HepG2 (cell line): ENCODE measurements at regions not wholly inside any gene's neighbourhood (a gene's known extent, or its start where the extent isn't known, plus 50 kb on each side); places are given as distances from the start of the nearest gene placed in this dataset.

ENCODE experiments used
- ATAC-seq: fragments of 200-7000 bp; cut with Tn5 transposase; 3 replicates; pipeline ENCODE4 v1.9.1; 2020; ENCODE audit warnings: mild to moderate bottlenecking, moderate library complexity
- BruUV-seq: library from RNA; stranded (reverse); fragments of 400-500 nt; replicated peaks from 2 replicates; lab custom pipeline; 2021; lab: Mats Ljungman, UMichigan
- CTCF ChIA-PET: fragments of 300-600 bp; formaldehyde crosslinking; extraction: SDS; loops from one replicate; lab custom pipeline; 2021; ENCODE audit warnings: low total read pairs, inconsistent platforms, low intra/inter-chr PET ratio; lab: Yijun Ruan, JAX
- POLR2A ChIA-PET: fragments of 350-600 bp; sonication (Branson Sonifier 250); formaldehyde crosslinking; loops from one replicate; lab custom pipeline; 2020; ENCODE audit warnings: antibody characterized with exemption, inconsistent platforms; lab: Yijun Ruan, JAX
- DNase-seq: peaks from one replicate; pipeline ENCODE4 v3.0.0-alpha.2; 2015; ENCODE audit warnings: low spot score
- FAIRE-seq: peaks from 3 replicates; lab custom pipeline; 2011; peaks lifted over from hg19 to GRCh38; lab: Jason Lieb, UNC
- H2AFZ ChIP-seq: one replicate; pipeline ENCODE4 v1.6.1; 2011; ENCODE audit warnings: low read length, inconsistent platforms
- H3K27ac ChIP-seq: fragments of 300-600 bp; 3 replicates; pipeline ENCODE4 v1.8.0; 2011; ENCODE audit warnings: mixed run types, mild to moderate bottlenecking, mixed read lengths, low read length, inconsistent platforms; ENCODE audit not compliant: insufficient read depth; ENCODE audit errors: extremely low read length
- H3K27me3 ChIP-seq, 2 experiments: fragments of 200-600 bp in 1 of 2; 2 replicates in 1 of 2; 3 replicates in 1 of 2; pipeline versions ENCODE4 v1.6.0 to v1.8.0; 2011; ENCODE audit warnings: low read length in 2 of 2, mild to moderate bottlenecking in 2 of 2, moderate library complexity in 2 of 2, inconsistent platforms in 1 of 2; ENCODE audit not compliant: insufficient read depth in 2 of 2, control insufficient read depth in 1 of 2
- H3K36me3 ChIP-seq, 2 experiments: fragments of 200-600 bp in 1 of 2; replicated peaks in 1 of 2; 2 replicates in 1 of 2; 3 replicates in 1 of 2; pipeline versions ENCODE4 v1.5.1 to v1.8.0; 2011; ENCODE audit warnings: low read length in 2 of 2, inconsistent platforms in 1 of 2; ENCODE audit not compliant: insufficient read depth in 2 of 2, control insufficient read depth in 1 of 2
- H3K4me1 ChIP-seq: 2 replicates; pipeline ENCODE4 v1.5.1; 2012; ENCODE audit warnings: low read length, inconsistent platforms; ENCODE audit not compliant: insufficient read depth
- H3K4me2 ChIP-seq: 2 replicates; pipeline ENCODE4 v1.6.0; 2011; ENCODE audit warnings: low read depth, low read length, inconsistent platforms
- H3K4me3 ChIP-seq, 3 experiments: fragments of 200-600 bp in 1 of 3; sonication (generic), shearing (Covaris generic) in 1 of 3; replicated peaks in 1 of 3; 2 replicates each; pipeline ENCODE4 v1.5.1; 2011 to 2016; ENCODE audit warnings: low read length in 3 of 3, inconsistent platforms in 2 of 3, low read depth in 2 of 3, mild to moderate bottlenecking in 2 of 3, control low read depth in 1 of 3, mixed read lengths in 1 of 3; ENCODE audit not compliant: insufficient read depth in 1 of 3
- H3K79me2 ChIP-seq: one replicate; pipeline ENCODE4 v1.6.1; 2011; ENCODE audit warnings: low read length, inconsistent platforms; ENCODE audit not compliant: insufficient read depth
- H3K9ac ChIP-seq: 2 replicates; pipeline ENCODE4 v1.6.0; 2011; ENCODE audit warnings: mild to moderate bottlenecking, low read depth, low read length, inconsistent platforms; ENCODE audit not compliant: insufficient read depth
- H3K9me3 ChIP-seq: 2 replicates; pipeline ENCODE4 v1.5.1; 2012; ENCODE audit warnings: mild to moderate bottlenecking, low read length
- H4K20me1 ChIP-seq: 2 replicates; pipeline ENCODE4 v1.6.0; 2011; ENCODE audit warnings: inconsistent platforms, mild to moderate bottlenecking, low read length, moderate library complexity; ENCODE audit not compliant: insufficient read depth
- ATM ChIP-seq: fragments of 450-650 bp; IDR thresholded peaks from 2 replicates; pipeline ENCODE4 v1.7.1; 2017; ENCODE audit warnings: mild to moderate bottlenecking, borderline replicate concordance
- JUND ChIP-seq: sonication (generic); formaldehyde crosslinking; IDR thresholded peaks from 2 replicates; pipeline ENCODE4 v1.8.0; 2022; ENCODE audit warnings: mild to moderate bottlenecking, missing genetic modification reagents
- KDM5B ChIP-seq: sonication (generic); formaldehyde crosslinking; IDR thresholded peaks from 2 replicates; pipeline ENCODE4 v1.4.0; 2020; ENCODE audit warnings: missing genetic modification reagents, mild to moderate bottlenecking, borderline replicate concordance
- MBD4 ChIP-seq: IDR thresholded peaks from 2 replicates; pipeline ENCODE4 v1.6.1; 2012; ENCODE audit warnings: low read length, inconsistent platforms, borderline replicate concordance
- PCBP2 ChIP-seq: fragments of 200-400 bp; formaldehyde crosslinking; optimal IDR thresholded peaks from 2 replicates; pipeline ENCODE3; 2018; ENCODE audit warnings: low read length, low read depth; ENCODE audit not compliant: poor library complexity, severe bottlenecking
- PHF20 ChIP-seq: sonication (generic); formaldehyde crosslinking; IDR thresholded peaks from 2 replicates; pipeline ENCODE4 v1.5.0; 2020; ENCODE audit warnings: mild to moderate bottlenecking, missing genetic modification reagents
- ZNF484 ChIP-seq: sonication (generic); formaldehyde crosslinking; IDR thresholded peaks from 2 replicates; pipeline ENCODE4 v1.5.1; 2020; ENCODE audit warnings: mild to moderate bottlenecking, low read depth, missing genetic modification reagents, borderline replicate concordance
- ZNF749 ChIP-seq: sonication (generic); formaldehyde crosslinking; IDR thresholded peaks from 2 replicates; pipeline ENCODE4 v1.8.0; 2022; ENCODE audit warnings: mild to moderate bottlenecking, missing genetic modification reagents, moderate library complexity, borderline replicate concordance
- ZNF788 ChIP-seq: sonication (generic); formaldehyde crosslinking; IDR thresholded peaks from 2 replicates; pipeline ENCODE4 v1.5.0; 2020; ENCODE audit warnings: mild to moderate bottlenecking, missing genetic modification reagents, borderline replicate concordance
- ZNF839 ChIP-seq: sonication (generic); formaldehyde crosslinking; IDR thresholded peaks from 2 replicates; pipeline ENCODE4 v1.4.0; 2020; ENCODE audit warnings: missing genetic modification reagents, mild to moderate bottlenecking, borderline replicate concordance
- WGBS: methylation state at CpG from one replicate; pipeline ENCODE4 v1.1.6; 2017; ENCODE audit warnings: low lambda C conversion rate; 5-methylcytosine and 5-hydroxymethylcytosine counted together
- in situ Hi-C: cut with HindIII; loops from 2 replicates; pipeline ENCODE4 v1.10.0; 2017; ENCODE audit warnings: low pct_unique_long_range_greater_than_20kb; ENCODE audit not compliant: extremely low pct_ligation_motif_present
- intact Hi-C: fragments of 100-400 bp; cut with micrococcal nuclease; formaldehyde crosslinking; loops from one replicate; pipeline ENCODE4 v1.10.0; 2022; ENCODE audit not compliant: unreplicated experiment
- TF ChIP-seq, protein P1 (sequence below): sonication (generic); formaldehyde crosslinking; IDR thresholded peaks from 2 replicates; pipeline ENCODE4 v1.4.0; 2020; ENCODE audit warnings: missing genetic modification reagents
- TF ChIP-seq, protein P2 (sequence below), 2 experiments: fragments of 450-650 bp in 1 of 2; sonication (generic) in 1 of 2; formaldehyde crosslinking; IDR thresholded peaks; 2 replicates each; pipeline versions ENCODE4 v1.5.0 to v1.8.0; 2020 to 2022; ENCODE audit warnings: mild to moderate bottlenecking in 1 of 2, missing genetic modification reagents in 1 of 2
- TF ChIP-seq, protein P3 (sequence below): sonication (generic); formaldehyde crosslinking; IDR thresholded peaks from 2 replicates; pipeline ENCODE4 v1.9.0; 2021; ENCODE audit warnings: missing genetic modification reagents, mild to moderate bottlenecking, borderline replicate concordance

GRCh38 chr6:168171673-168172353 lies 92.8 kb upstream of the FRMD1 start (continued):
- TF ChIP-seq, protein P1, sequence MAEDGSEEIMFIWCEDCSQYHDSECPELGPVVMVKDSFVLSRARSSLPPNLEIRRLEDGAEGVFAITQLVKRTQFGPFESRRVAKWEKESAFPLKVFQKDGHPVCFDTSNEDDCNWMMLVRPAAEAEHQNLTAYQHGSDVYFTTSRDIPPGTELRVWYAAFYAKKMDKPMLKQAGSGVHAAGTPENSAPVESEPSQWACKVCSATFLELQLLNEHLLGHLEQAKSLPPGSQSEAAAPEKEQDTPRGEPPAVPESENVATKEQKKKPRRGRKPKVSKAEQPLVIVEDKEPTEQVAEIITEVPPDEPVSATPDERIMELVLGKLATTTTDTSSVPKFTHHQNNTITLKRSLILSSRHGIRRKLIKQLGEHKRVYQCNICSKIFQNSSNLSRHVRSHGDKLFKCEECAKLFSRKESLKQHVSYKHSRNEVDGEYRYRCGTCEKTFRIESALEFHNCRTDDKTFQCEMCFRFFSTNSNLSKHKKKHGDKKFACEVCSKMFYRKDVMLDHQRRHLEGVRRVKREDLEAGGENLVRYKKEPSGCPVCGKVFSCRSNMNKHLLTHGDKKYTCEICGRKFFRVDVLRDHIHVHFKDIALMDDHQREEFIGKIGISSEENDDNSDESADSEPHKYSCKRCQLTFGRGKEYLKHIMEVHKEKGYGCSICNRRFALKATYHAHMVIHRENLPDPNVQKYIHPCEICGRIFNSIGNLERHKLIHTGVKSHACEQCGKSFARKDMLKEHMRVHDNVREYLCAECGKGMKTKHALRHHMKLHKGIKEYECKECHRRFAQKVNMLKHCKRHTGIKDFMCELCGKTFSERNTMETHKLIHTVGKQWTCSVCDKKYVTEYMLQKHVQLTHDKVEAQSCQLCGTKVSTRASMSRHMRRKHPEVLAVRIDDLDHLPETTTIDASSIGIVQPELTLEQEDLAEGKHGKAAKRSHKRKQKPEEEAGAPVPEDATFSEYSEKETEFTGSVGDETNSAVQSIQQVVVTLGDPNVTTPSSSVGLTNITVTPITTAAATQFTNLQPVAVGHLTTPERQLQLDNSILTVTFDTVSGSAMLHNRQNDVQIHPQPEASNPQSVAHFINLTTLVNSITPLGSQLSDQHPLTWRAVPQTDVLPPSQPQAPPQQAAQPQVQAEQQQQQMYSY: no peak
- TF ChIP-seq PHF20 (CRISPR knock-in tag) (no peak), KDM5B (no peak)

DNA sequence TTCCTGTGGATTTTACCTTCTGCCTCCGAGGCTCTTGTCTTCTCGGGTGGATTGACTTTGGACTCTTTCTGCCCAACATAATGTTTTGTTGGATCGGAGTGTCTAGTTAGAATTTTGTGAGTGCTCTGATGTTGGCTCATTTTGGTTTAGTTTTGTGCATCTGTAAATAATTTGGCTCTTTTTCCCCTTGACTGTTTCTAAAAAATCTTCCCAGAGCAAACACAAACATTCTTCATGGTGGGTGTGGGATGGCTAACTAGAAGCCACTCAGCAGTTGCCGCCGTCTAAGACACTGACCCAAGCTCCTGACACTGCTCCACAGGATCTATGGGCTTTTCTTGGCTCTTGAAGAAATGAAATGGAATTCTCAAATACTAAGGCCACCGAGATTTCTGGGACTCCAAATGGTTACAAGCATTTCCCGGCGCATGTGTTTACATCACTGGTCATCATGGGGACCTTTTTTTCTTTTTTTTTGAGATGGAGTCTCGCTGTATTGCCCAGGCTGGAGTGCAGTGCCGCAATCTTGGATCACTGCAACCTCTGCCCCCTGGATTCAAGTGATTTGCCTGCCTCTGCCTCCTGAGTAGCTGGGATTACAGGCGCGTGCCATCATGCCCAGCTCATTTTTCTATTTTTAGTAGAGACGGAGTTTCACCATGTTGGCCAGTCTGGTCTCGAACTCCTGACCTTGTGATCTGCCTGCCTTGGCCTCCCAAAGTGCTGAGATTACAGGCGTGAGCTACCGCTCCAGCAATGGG lies 92.0 kb upstream of the FRMD1 start:
- Histone ChIP-seq H3K9ac (no peak overlapping the region), H3K36me3 (no peaks in the 10 kb centered on the region), H4K20me1 (no peaks in the 10 kb centered on the region), H3K9me3 (no peaks in the 10 kb centered on the region), H3K4me2 (no peak overlapping the region), H3K4me1 (no peaks in the 10 kb centered on the region), H3K4me3 (no peak overlapping the region), H3K27ac (no peak overlapping the region), H2AFZ (no peak overlapping the region), H3K27me3 (peaks cover 0 to 8% of the 10 kb centered on the region in 2 experiments; a peak in 2 of 5 replicates), H3K79me2 (no peaks in the 10 kb centered on the region)
- no peak for TF ChIP-seq ZNF788 (CRISPR knock-in tag)
- no peak for TF ChIP-seq JUND (CRISPR knock-in tag)
- no peak for TF ChIP-seq MBD4
- TF ChIP-seq PCBP2: no peak
- TF ChIP-seq ZNF839: no peak
- TF ChIP-seq ZNF484 (CRISPR knock-in tag): no peak
- TF ChIP-seq, protein P2, sequence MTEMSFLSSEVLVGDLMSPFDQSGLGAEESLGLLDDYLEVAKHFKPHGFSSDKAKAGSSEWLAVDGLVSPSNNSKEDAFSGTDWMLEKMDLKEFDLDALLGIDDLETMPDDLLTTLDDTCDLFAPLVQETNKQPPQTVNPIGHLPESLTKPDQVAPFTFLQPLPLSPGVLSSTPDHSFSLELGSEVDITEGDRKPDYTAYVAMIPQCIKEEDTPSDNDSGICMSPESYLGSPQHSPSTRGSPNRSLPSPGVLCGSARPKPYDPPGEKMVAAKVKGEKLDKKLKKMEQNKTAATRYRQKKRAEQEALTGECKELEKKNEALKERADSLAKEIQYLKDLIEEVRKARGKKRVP (CRISPR knock-in tag; IDR thresholded peaks at IDR 0.05): no peak
- TF ChIP-seq ATM: no peak
- TF ChIP-seq ZNF749 (CRISPR knock-in tag): no peak
- TF ChIP-seq, protein P3, sequence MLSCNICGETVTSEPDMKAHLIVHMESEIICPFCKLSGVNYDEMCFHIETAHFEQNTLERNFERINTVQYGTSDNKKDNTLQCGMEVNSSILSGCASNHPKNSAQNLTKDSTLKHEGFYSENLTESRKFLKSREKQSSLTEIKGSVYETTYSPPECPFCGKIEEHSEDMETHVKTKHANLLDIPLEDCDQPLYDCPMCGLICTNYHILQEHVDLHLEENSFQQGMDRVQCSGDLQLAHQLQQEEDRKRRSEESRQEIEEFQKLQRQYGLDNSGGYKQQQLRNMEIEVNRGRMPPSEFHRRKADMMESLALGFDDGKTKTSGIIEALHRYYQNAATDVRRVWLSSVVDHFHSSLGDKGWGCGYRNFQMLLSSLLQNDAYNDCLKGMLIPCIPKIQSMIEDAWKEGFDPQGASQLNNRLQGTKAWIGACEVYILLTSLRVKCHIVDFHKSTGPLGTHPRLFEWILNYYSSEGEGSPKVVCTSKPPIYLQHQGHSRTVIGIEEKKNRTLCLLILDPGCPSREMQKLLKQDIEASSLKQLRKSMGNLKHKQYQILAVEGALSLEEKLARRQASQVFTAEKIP: no peak
- FAIRE-seq: no peak
- in situ Hi-C loops (no loop called here), intact Hi-C loops (no loop called here)
- ChIA-PET CTCF (no interaction called here), POLR2A (no interaction called here)
- BruUV-seq: no TSS peak
- DNase-seq: no peak
- WGBS: 60% methylated on average over 16 of the region's 16 CpGs
- no peak for ATAC-seq
